Osteoblast (primary cell): ENCODE measurements at regions not wholly inside any gene's neighbourhood (a gene's known extent, or its start where the extent isn't known, plus 50 kb on each side); places are given as distances from the start of the nearest gene placed in this dataset.

Source experiments
- DNase-seq: peaks from one replicate; pipeline ENCODE4 v3.0.0; 2011; ENCODE audit warnings: low spot score, mixed read lengths; ENCODE audit not compliant: insufficient read length; ENCODE audit errors: missing footprints
- H2AFZ ChIP-seq: 2 replicates; pipeline ENCODE4 v1.6.0; 2011; ENCODE audit warnings: mild to moderate bottlenecking, low read length
- H3K27ac ChIP-seq: 2 replicates; pipeline ENCODE4 v1.5.1; 2011; ENCODE audit warnings: mild to moderate bottlenecking, low read depth, low read length, moderate library complexity
- H3K27me3 ChIP-seq: 2 replicates; pipeline ENCODE4 v1.6.0; 2012; ENCODE audit warnings: mild to moderate bottlenecking, control low read depth, inconsistent platforms, low read length, moderate library complexity; ENCODE audit not compliant: insufficient read depth
- H3K36me3 ChIP-seq: 2 replicates; pipeline ENCODE4 v1.5.1; 2011; ENCODE audit warnings: mild to moderate bottlenecking, low read length, control low read depth, moderate library complexity; ENCODE audit not compliant: insufficient read depth
- H3K4me1 ChIP-seq: 2 replicates; pipeline ENCODE4 v1.5.1; 2011; ENCODE audit warnings: mild to moderate bottlenecking, low read length, control low read depth, moderate library complexity; ENCODE audit not compliant: insufficient read depth
- H3K4me2 ChIP-seq: 2 replicates; pipeline ENCODE4 v1.6.0; 2011; ENCODE audit warnings: mild to moderate bottlenecking, low read length; ENCODE audit not compliant: insufficient read depth
- H3K4me3 ChIP-seq: fragments of 200-600 bp; sonication (generic); 3 replicates; pipeline ENCODE4 v1.5.1; 2012; ENCODE audit warnings: mild to moderate bottlenecking, low read length, inconsistent platforms; ENCODE audit not compliant: insufficient read depth
- H3K79me2 ChIP-seq: 2 replicates; pipeline ENCODE4 v1.6.0; 2012; ENCODE audit warnings: mild to moderate bottlenecking, low read length, control low read depth, inconsistent platforms; ENCODE audit not compliant: insufficient read depth
- H3K9me3 ChIP-seq: 2 replicates; pipeline ENCODE4 v1.5.1; 2011; ENCODE audit warnings: low read depth, low read length, control low read depth
- H4K20me1 ChIP-seq: 2 replicates; pipeline ENCODE4 v1.6.0; 2012; ENCODE audit warnings: mild to moderate bottlenecking, low read length, control low read depth; ENCODE audit not compliant: insufficient read depth
- TF ChIP-seq, protein P1 (sequence below): IDR thresholded peaks from 2 replicates; pipeline ENCODE4 v1.5.1; 2011; ENCODE audit warnings: mild to moderate bottlenecking, low read depth, low read length, moderate library complexity; ENCODE audit errors: extremely low read depth

DNA sequence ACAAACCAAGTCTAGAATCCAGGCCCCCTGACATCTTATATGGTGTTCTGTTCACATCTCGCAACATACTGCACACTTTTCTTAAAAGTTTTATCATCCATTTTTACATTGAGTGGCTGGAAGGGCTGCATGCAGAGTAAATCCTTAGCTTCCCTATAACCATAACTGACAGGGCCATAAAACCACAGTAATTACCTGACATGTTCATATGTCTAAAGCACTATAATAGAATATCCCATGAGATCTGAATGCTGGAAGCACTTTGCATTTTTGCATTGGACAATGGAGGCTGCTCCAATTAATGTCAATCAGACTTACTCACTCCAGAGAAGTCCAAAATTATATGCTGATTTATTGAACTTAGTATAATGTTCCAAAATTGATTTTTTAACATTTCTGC lies 86.6 kb upstream of the HES1 start:
- peaks cover 8% of the 10 kb centered on the region for H3K9me3 ChIP-seq
- H4K20me1 ChIP-seq = no peaks in the 10 kb centered on the region
- no peak overlapping the region for H2AFZ ChIP-seq
- no peak overlapping the region for H3K27ac ChIP-seq
- no peak overlapping the region for H3K4me3 ChIP-seq
- TF ChIP-seq, protein P1, sequence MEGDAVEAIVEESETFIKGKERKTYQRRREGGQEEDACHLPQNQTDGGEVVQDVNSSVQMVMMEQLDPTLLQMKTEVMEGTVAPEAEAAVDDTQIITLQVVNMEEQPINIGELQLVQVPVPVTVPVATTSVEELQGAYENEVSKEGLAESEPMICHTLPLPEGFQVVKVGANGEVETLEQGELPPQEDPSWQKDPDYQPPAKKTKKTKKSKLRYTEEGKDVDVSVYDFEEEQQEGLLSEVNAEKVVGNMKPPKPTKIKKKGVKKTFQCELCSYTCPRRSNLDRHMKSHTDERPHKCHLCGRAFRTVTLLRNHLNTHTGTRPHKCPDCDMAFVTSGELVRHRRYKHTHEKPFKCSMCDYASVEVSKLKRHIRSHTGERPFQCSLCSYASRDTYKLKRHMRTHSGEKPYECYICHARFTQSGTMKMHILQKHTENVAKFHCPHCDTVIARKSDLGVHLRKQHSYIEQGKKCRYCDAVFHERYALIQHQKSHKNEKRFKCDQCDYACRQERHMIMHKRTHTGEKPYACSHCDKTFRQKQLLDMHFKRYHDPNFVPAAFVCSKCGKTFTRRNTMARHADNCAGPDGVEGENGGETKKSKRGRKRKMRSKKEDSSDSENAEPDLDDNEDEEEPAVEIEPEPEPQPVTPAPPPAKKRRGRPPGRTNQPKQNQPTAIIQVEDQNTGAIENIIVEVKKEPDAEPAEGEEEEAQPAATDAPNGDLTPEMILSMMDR = no peak
- H3K36me3 ChIP-seq = no peaks in the 10 kb centered on the region
- no peaks in the 10 kb centered on the region for H3K79me2 ChIP-seq
- H3K4me1 ChIP-seq = no peaks in the 10 kb centered on the region
- DNase-seq = no peak
- H3K4me2 ChIP-seq = no peak overlapping the region
- H3K27me3 ChIP-seq = peaks cover 3% of the 10 kb centered on the region

DNA sequence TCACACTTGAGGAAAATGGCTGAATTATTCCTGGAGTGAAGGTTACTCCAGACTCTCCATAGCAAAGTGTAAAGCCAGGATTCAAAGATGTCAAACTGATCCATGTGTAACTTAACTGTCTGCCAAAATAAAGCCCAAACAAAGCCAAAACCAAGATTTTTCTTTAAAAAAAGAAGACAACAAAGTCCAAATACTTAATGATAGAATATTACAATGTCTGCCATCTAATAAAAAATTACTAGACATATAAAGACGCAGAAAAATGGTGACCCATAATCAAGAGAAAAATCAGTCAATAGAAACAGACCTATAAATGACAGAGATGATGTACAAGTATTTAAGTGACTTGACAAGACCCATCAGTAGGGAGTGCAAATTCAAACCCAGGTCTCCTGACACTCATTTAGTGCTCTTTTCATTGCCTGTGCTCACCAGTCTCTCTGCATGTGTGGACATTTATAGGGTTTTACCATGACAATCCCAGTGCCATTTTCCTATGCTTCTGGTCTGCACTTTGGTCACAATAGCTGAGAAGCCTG lies 85.1 kb upstream of the HES1 start:
- Histone ChIP-seq H3K4me3 (no peak overlapping the region), H3K4me2 (no peak overlapping the region), H3K36me3 (no peaks in the 10 kb centered on the region), H3K27ac (no peak overlapping the region), H3K79me2 (no peaks in the 10 kb centered on the region), H4K20me1 (no peaks in the 10 kb centered on the region), H3K4me1 (no peaks in the 10 kb centered on the region), H2AFZ (no peak overlapping the region), H3K27me3 (peaks cover 3% of the 10 kb centered on the region), H3K9me3 (peaks cover 8% of the 10 kb centered on the region)
- TF ChIP-seq, protein P1 = no peak
- no peak for DNase-seq

DNA sequence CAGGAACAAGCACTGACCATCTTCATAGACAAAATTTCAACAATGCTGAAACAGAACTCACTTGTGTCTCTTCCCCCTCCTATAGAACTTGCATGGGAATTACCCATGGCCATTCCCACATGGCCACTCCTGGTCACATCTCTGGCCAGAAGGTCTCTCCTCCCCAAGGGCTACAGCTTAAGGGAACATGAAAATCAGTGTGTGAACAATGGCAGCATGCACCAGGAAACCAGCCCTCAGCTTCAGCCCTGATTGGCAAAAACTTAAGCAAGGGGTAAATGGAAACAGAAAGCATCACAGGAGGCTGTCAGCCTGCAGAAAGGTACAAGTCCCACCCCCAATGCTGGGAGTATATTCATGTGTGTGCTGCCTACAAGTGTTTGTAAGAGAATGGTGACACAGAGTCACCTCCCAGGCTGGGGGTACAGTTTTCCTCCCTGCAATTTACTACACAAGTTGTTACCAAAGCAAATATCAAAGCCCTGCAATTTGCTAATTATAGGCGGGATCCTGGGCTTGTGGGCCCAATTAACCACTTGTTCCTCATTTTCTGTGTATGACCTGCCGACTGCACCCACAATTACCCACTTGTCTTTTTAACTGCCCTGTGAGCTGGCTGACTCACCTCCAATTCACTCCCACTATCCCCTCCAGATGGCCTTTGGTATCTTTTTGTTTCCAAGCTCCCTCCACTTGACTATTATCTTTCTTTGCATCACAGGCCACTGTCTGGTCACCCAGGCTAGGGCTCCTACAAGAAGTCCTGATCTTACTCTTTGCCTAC lies 84.4 kb upstream of the HES1 start:
- Histone ChIP-seq H3K79me2 (no peaks in the 10 kb centered on the region), H4K20me1 (no peaks in the 10 kb centered on the region), H3K9me3 (peaks cover 8% of the 10 kb centered on the region), H3K4me3 (no peak overlapping the region), H3K4me2 (no peak overlapping the region), H3K36me3 (no peaks in the 10 kb centered on the region), H3K4me1 (no peaks in the 10 kb centered on the region), H3K27ac (no peak overlapping the region), H3K27me3 (peaks cover 3% of the 10 kb centered on the region), H2AFZ (no peak overlapping the region)
- TF ChIP-seq, protein P1 = no peak
- DNase-seq = no peak

DNA sequence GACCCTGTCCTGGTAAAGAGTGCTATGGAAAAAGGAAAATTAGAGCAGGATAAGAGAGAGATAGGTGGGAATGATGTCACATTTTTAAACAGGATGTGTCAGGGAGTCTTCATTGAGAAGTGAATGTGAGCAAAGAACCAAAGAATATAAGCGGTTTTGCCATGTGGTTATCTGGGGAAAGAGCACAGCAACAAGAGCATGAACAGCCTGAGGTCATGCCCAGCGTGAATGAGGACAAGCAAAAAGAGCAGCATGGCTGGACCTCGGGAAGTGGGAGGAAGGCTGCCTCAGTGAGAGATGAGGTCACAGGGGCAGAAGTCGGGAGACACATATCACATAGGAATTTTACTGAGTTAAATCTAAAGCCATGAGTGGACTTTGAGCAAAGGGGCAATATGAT lies 82.8 kb upstream of the HES1 start:
- H2AFZ ChIP-seq = no peak overlapping the region
- TF ChIP-seq, protein P1 = no peak

More for the DNA sequence above, 82.8 kb upstream of the HES1 start:
- Histone ChIP-seq H3K9me3 (peaks cover 8% of the 10 kb centered on the region), H3K4me2 (no peak overlapping the region), H3K27ac (no peak overlapping the region), H3K4me1 (no peaks in the 10 kb centered on the region), H3K36me3 (no peaks in the 10 kb centered on the region), H4K20me1 (no peaks in the 10 kb centered on the region), H3K27me3 (peaks cover 3% of the 10 kb centered on the region), H3K79me2 (no peaks in the 10 kb centered on the region), H3K4me3 (no peak overlapping the region)
- DNase-seq = no peak
